ENCODE measurements at regions not wholly inside any gene's neighbourhood (a gene's known extent, or its start where the extent isn't known, plus 50 kb on each side); places are given as distances from the start of the nearest gene placed in this dataset.

- TF ChIP-seq POLR2A (IDR thresholded peaks at IDR 0.05; ENCODE audit: low read depth, low read length) (no peak), TAF1 (IDR thresholded peaks at IDR 0.05; ENCODE audit: low read depth, low read length) (no peak), POLR2AphosphoS5 (IDR thresholded peaks at IDR 0.05; ENCODE audit: low read depth, low read length) (no peak)
Measured at GRCh38 chr18:24976502-24976901, 375.5 kb downstream of the ZNF521 start.
